ENCODE measurements at regions not wholly inside any gene's neighbourhood (a gene's known extent, or its start where the extent isn't known, plus 50 kb on each side); places are given as distances from the start of the nearest gene placed in this dataset.

GRCh38 chr18:46261799-46262198 lies 157.6 kb downstream of the HAUS1 start:
- peaks cover 58% of the 10 kb centered on the region for H3K79me2 ChIP-seq (ENCODE audit: low read length)
- no peak overlapping the region for H3K4me3 ChIP-seq (ENCODE audit: low read length)
- H3K27ac ChIP-seq (ENCODE audit: low read length) = no peak overlapping the region
- no peaks in the 10 kb centered on the region; the same call in 1 of the 2 replicates for H3K36me3 ChIP-seq (replicated peaks; ENCODE audit: insufficient read depth, low read length)
- TF ChIP-seq EZH2 (optimal IDR thresholded peaks at IDR 0.05; ENCODE audit: low read depth, low read length) (no peak), CTCF (IDR thresholded peaks at IDR 0.05; ENCODE audit: low read length) (no peak), EZH2phosphoT487 (IDR thresholded peaks at IDR 0.05; ENCODE audit: low read length) (no peak)
- no peaks in the 10 kb centered on the region for H3K9me2 ChIP-seq (replicated peaks; ENCODE audit: insufficient read depth, low read length)
- no peak overlapping the region for H3K9ac ChIP-seq (ENCODE audit: low read length)
- DNase-seq = no peak
- no peaks in the 10 kb centered on the region for H3K9me3 ChIP-seq (replicated peaks; ENCODE audit: insufficient read depth, low read length)
- H2AFZ ChIP-seq (ENCODE audit: low read length) = no peak overlapping the region
- no peak overlapping the region for H3K4me2 ChIP-seq (ENCODE audit: low read depth, low read length)
- H4K20me1 ChIP-seq (ENCODE audit: insufficient read depth, low read length) = no peaks in the 10 kb centered on the region
- no peaks in the 10 kb centered on the region for H3K27me3 ChIP-seq (replicated peaks; ENCODE audit: insufficient read depth, low read length)
- peaks cover 3% of the 10 kb centered on the region; the same call in 1 of the 2 replicates for H3K4me1 ChIP-seq (ENCODE audit: low read length)
- no peaks in the 10 kb centered on the region for H3F3A ChIP-seq (ENCODE audit: insufficient read depth, low read length)

- Histone ChIP-seq H3F3A (ENCODE audit: insufficient read depth, low read length) (no peaks in the 10 kb centered on the region), H3K9me3 (replicated peaks; ENCODE audit: insufficient read depth, low read length) (no peaks in the 10 kb centered on the region), H3K27ac (ENCODE audit: low read length) (no peak overlapping the region), H3K4me1 (ENCODE audit: low read length) (peaks cover 3% of the 10 kb centered on the region; the same call in 1 of the 2 replicates), H3K9me2 (replicated peaks; ENCODE audit: insufficient read depth, low read length) (no peaks in the 10 kb centered on the region), H4K20me1 (ENCODE audit: insufficient read depth, low read length) (no peaks in the 10 kb centered on the region), H3K4me3 (ENCODE audit: low read length) (no peak overlapping the region), H2AFZ (ENCODE audit: low read length) (no peak overlapping the region), H3K4me2 (ENCODE audit: low read depth, low read length) (no peak overlapping the region), H3K36me3 (replicated peaks; ENCODE audit: insufficient read depth, low read length) (no peaks in the 10 kb centered on the region; the same call in 1 of the 2 replicates), H3K79me2 (ENCODE audit: low read length) (peaks cover 48% of the 10 kb centered on the region), H3K27me3 (replicated peaks; ENCODE audit: insufficient read depth, low read length) (no peaks in the 10 kb centered on the region), H3K9ac (ENCODE audit: low read length) (no peak overlapping the region)
- no peak for DNase-seq
- TF ChIP-seq CTCF (IDR thresholded peaks at IDR 0.05; ENCODE audit: low read length) (no peak), EZH2phosphoT487 (IDR thresholded peaks at IDR 0.05; ENCODE audit: low read length) (no peak), EZH2 (optimal IDR thresholded peaks at IDR 0.05; ENCODE audit: low read depth, low read length) (no peak)
Observed at GRCh38 chr18:46262856-46263255, 158.7 kb downstream of the HAUS1 start.

- no peak overlapping the region for H3K27ac ChIP-seq (ENCODE audit: low read length)
- H3K4me3 ChIP-seq (ENCODE audit: low read length) = no peak overlapping the region
- peaks cover 35% of the 10 kb centered on the region for H3K79me2 ChIP-seq (ENCODE audit: low read length)
- no peaks in the 10 kb centered on the region for H3K9me2 ChIP-seq (replicated peaks; ENCODE audit: insufficient read depth, low read length)
- no peak overlapping the region for H3K4me2 ChIP-seq (ENCODE audit: low read depth, low read length)
- H3K9ac ChIP-seq (ENCODE audit: low read length) = no peak overlapping the region
- TF ChIP-seq EZH2phosphoT487 (IDR thresholded peaks at IDR 0.05; ENCODE audit: low read length) = no peak
- no peak for TF ChIP-seq CTCF (IDR thresholded peaks at IDR 0.05; ENCODE audit: low read length)
- TF ChIP-seq EZH2 (optimal IDR thresholded peaks at IDR 0.05; ENCODE audit: low read depth, low read length) = no peak
- H4K20me1 ChIP-seq (ENCODE audit: insufficient read depth, low read length) = no peaks in the 10 kb centered on the region
- H3K36me3 ChIP-seq (replicated peaks; ENCODE audit: insufficient read depth, low read length) = no peaks in the 10 kb centered on the region; the same call in 1 of the 2 replicates
- no peaks in the 10 kb centered on the region for H3K27me3 ChIP-seq (replicated peaks; ENCODE audit: insufficient read depth, low read length)
- H3K9me3 ChIP-seq (replicated peaks; ENCODE audit: insufficient read depth, low read length) = no peaks in the 10 kb centered on the region
- H2AFZ ChIP-seq (ENCODE audit: low read length) = no peak overlapping the region
- H3F3A ChIP-seq (ENCODE audit: insufficient read depth, low read length) = no peaks in the 10 kb centered on the region
- H3K4me1 ChIP-seq (ENCODE audit: low read length) = peaks cover 3% of the 10 kb centered on the region; the same call in 1 of the 2 replicates
- no peak for DNase-seq
Observed at GRCh38 chr18:46264255-46264654, 160.1 kb downstream of the HAUS1 start.

All from MM.1S (cell line).